GM12878 (cell line): ENCODE measurements at regions not wholly inside any gene's neighbourhood (a gene's known extent, or its start where the extent isn't known, plus 50 kb on each side); places are given as distances from the start of the nearest gene placed in this dataset.

Source experiments
- ATAC-seq: fragments of 200-7000 bp; cut with Tn5 transposase; 3 replicates; pipeline ENCODE4 v1.9.1; 2020; ENCODE audit warnings: mild to moderate bottlenecking, moderate library complexity
- BruUV-seq: library from RNA; stranded (reverse); fragments of 400-500 nt; replicated peaks from 2 replicates; lab custom pipeline; 2021; lab: Mats Ljungman, UMichigan
- CTCF ChIA-PET: fragments of 300-600 bp; sonication (Branson Sonifier 250); formaldehyde crosslinking; extraction: SDS; loops from one replicate; lab custom pipeline; 2021; ENCODE audit warnings: inconsistent platforms; lab: Yijun Ruan, JAX
- POLR2A ChIA-PET: fragments of 350-600 bp; formaldehyde crosslinking; extraction: SDS; loops from one replicate; lab custom pipeline; 2021; ENCODE audit warnings: inconsistent platforms; lab: Charles Lee
- RAD21 ChIA-PET: fragments of 300-600 bp; sonication (Branson Sonifier 250); formaldehyde crosslinking; loops from one replicate; lab custom pipeline; 2023; ENCODE audit warnings: antibody characterized with exemption; ENCODE audit not compliant: unreplicated experiment; lab: Charles Lee
- SMC1A ChIA-PET: fragments of 300-600 bp; sonication (Branson Sonifier 250); formaldehyde crosslinking; loops from one replicate; lab custom pipeline; 2023; ENCODE audit not compliant: unreplicated experiment, uncharacterized antibody; lab: Charles Lee
- DNase-seq: peaks from one replicate; pipeline ENCODE4 v3.0.0-alpha.2; 2011; ENCODE audit warnings: low read depth, low spot score
- FAIRE-seq: peaks from 3 replicates; lab custom pipeline; 2011; peaks lifted over from hg19 to GRCh38; lab: Jason Lieb, UNC
- H2AFZ ChIP-seq: 2 replicates; pipeline ENCODE4 v1.6.0; 2011; ENCODE audit warnings: low read depth, low read length, control low read depth; ENCODE audit not compliant: control insufficient read depth
- H3K27ac ChIP-seq: 2 replicates; pipeline ENCODE4 v1.5.1; 2011; ENCODE audit warnings: control low read depth; ENCODE audit not compliant: control insufficient read depth, insufficient read depth
- H3K27me3 ChIP-seq, 2 experiments: replicated peaks in 1 of 2; 2 replicates each; pipeline versions ENCODE4 v1.6.0 to v1.6.1; 2011; ENCODE audit warnings: low read length in 1 of 2; ENCODE audit not compliant: control insufficient read depth in 2 of 2, insufficient read depth in 2 of 2
- H3K36me3 ChIP-seq, 2 experiments: 2 replicates each; pipeline ENCODE4 v1.5.1; 2011; ENCODE audit warnings: low read length in 1 of 2; ENCODE audit not compliant: control insufficient read depth in 2 of 2, insufficient read depth in 2 of 2
- H3K4me1 ChIP-seq: 2 replicates; pipeline ENCODE4 v1.6.1; 2011; ENCODE audit warnings: mild to moderate bottlenecking, low read length, moderate library complexity, mixed read lengths; ENCODE audit not compliant: control insufficient read depth, insufficient read depth
- H3K4me2 ChIP-seq: 2 replicates; pipeline ENCODE4 v1.6.0; 2011; ENCODE audit warnings: control low read depth; ENCODE audit not compliant: control insufficient read depth, insufficient read depth
- H3K4me3 ChIP-seq: fragments of 200-600 bp; sonication (generic); 2 replicates; pipeline ENCODE4 v1.5.1; 2016
- H3K79me2 ChIP-seq: 2 replicates; pipeline ENCODE4 v1.6.0; 2011; ENCODE audit warnings: low read length; ENCODE audit not compliant: control insufficient read depth, insufficient read depth
- H3K9ac ChIP-seq: 2 replicates; pipeline ENCODE4 v1.8.0; 2011; ENCODE audit warnings: low read length, control low read depth, mixed read lengths; ENCODE audit not compliant: control insufficient read depth, insufficient read depth
- H3K9me3 ChIP-seq: replicated peaks from 3 replicates; pipeline ENCODE4 v1.5.1; 2011; ENCODE audit warnings: mild to moderate bottlenecking, low read length; ENCODE audit not compliant: control insufficient read depth, insufficient read depth
- H4K20me1 ChIP-seq: 2 replicates; pipeline ENCODE4 v1.6.0; 2011; ENCODE audit not compliant: control insufficient read depth, insufficient read depth
- CBFB ChIP-seq: IDR thresholded peaks from 2 replicates; pipeline ENCODE4 v1.6.1; 2016; ENCODE audit warnings: antibody characterized with exemption, low read depth
- CEBPZ ChIP-seq: fragments of 150-350 bp; IDR thresholded peaks from 2 replicates; pipeline ENCODE4 v1.6.1; 2016; ENCODE audit warnings: low read depth, low read length
- CREM ChIP-seq: IDR thresholded peaks from 2 replicates; pipeline ENCODE4 v1.6.1; 2014; ENCODE audit warnings: antibody characterized with exemption, low read depth
- GABPA ChIP-seq: IDR thresholded peaks from 2 replicates; pipeline ENCODE4 v1.6.1; 2014; ENCODE audit warnings: antibody characterized with exemption, low read depth, mild to moderate bottlenecking, inconsistent platforms
- HDAC2 ChIP-seq: fragments of 200-600 bp; sonication (generic); IDR thresholded peaks from 2 replicates; pipeline ENCODE4 v1.6.1; 2017
- NR2C2 ChIP-seq: IDR thresholded peaks from 2 replicates; pipeline ENCODE4 v1.6.1; 2011; ENCODE audit warnings: borderline replicate concordance, low read depth; ENCODE audit not compliant: control insufficient read depth, insufficient read length
- PML ChIP-seq: IDR thresholded peaks from 2 replicates; pipeline ENCODE4 v1.6.1; 2012; ENCODE audit warnings: low read length, inconsistent platforms
- RCOR1 ChIP-seq: conservative IDR thresholded peaks from 2 replicates; pipeline ENCODE4 v1.6.1; 2012; ENCODE audit warnings: low read depth, low read length, improper control_type of control experiment
- RELA ChIP-seq: fragments of 450-650 bp; IDR thresholded peaks from 2 replicates; pipeline ENCODE4 v1.8.0; 2014; ENCODE audit warnings: borderline replicate concordance; ENCODE audit not compliant: partially characterized antibody
- SIN3A ChIP-seq: IDR thresholded peaks from 2 replicates; pipeline ENCODE4 v1.6.1; 2012; ENCODE audit warnings: low read depth, low read length, improper control_type of control experiment
- SMAD1 ChIP-seq: fragments of 450-650 bp; IDR thresholded peaks from 2 replicates; pipeline ENCODE4 v1.6.1; 2018; ENCODE audit warnings: mild to moderate bottlenecking, low read depth; ENCODE audit not compliant: partially characterized antibody
- SREBF1 ChIP-seq: IDR thresholded peaks from 2 replicates; pipeline ENCODE4 v1.6.1; 2012; ENCODE audit warnings: mild to moderate bottlenecking, low read length
- WGBS: methylation state at CpG from one replicate; pipeline ENCODE4 v1.1.6; 2016; ENCODE audit warnings: low lambda C conversion rate; ENCODE audit not compliant: insufficient replicate concordance, insufficient coverage; ENCODE audit errors: missing lambda C conversion rate; 5-methylcytosine and 5-hydroxymethylcytosine counted together
- in situ Hi-C: fragments of 300-500 bp; cut with MboI; formaldehyde crosslinking; loops from 9 replicates; pipeline ENCODE4 v1.14.3; 2018; ENCODE audit warnings: mixed read lengths
- intact Hi-C: fragments of 100-400 bp; cut with micrococcal nuclease; formaldehyde crosslinking; loops from one replicate; pipeline ENCODE4 v1.14.2; 2022; ENCODE audit not compliant: unreplicated experiment
- TF ChIP-seq, protein P1 (sequence below): IDR thresholded peaks from 2 replicates; pipeline ENCODE4 v1.6.1; 2012; ENCODE audit warnings: low read depth, low read length, improper control_type of control experiment

DNA sequence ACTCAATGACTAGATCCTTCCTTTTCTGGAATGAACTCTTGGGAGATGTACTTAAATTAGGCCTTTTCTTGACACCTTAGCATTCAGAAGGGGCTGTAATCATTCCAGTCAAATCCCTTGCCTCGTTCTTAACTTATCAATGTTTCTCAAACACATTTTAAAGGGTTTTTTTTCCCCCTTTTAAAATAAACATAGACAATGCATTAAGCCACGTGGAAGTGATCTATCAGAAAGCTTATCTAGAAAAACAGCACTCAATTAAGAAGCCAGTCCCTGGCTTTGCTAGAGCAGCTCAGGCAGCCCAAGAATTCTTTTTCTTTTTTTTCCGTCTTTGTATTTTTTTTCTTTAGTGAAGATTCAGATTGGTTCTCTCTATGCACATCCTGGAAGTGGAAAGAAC, 118.2 kb downstream of the PCDH7 start:
- in situ Hi-C loops, result no loop called here
- Histone ChIP-seq H3K4me3 (no peak overlapping the region), H3K36me3 (no peaks in the 10 kb centered on the region), H3K27ac (no peak overlapping the region), H2AFZ (no peak overlapping the region), H3K4me1 (no peaks in the 10 kb centered on the region), H3K9ac (no peak overlapping the region), H3K79me2 (no peaks in the 10 kb centered on the region)
- POLR2A ChIA-PET, result no interaction called here
- RAD21 ChIA-PET, result no interaction called here
- intact Hi-C loops, result no loop called here
- ATAC-seq (no peak), FAIRE-seq (no peak), DNase-seq (no peak)
- SMC1A ChIA-PET, result interaction anchor here (1.6 kb wide), 1 partner anchor 10 kb away, joined by 5 read pairs; no protein-coding TSS in a partner anchor
- CTCF ChIA-PET, result no interaction called here
- no TSS peak for BruUV-seq
- WGBS, result 30% methylated on average over 3 of the region's 3 CpGs
- TF ChIP-seq, protein P1, sequence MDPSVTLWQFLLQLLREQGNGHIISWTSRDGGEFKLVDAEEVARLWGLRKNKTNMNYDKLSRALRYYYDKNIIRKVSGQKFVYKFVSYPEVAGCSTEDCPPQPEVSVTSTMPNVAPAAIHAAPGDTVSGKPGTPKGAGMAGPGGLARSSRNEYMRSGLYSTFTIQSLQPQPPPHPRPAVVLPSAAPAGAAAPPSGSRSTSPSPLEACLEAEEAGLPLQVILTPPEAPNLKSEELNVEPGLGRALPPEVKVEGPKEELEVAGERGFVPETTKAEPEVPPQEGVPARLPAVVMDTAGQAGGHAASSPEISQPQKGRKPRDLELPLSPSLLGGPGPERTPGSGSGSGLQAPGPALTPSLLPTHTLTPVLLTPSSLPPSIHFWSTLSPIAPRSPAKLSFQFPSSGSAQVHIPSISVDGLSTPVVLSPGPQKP, result no peak
- TF ChIP-seq, all 136 proteins: peak for 0
- no peaks in the 10 kb centered on the region for H4K20me1 ChIP-seq
- H3K9me3 ChIP-seq, result no peaks in the 10 kb centered on the region
- no peak overlapping the region for H3K4me2 ChIP-seq
- H3K27me3 ChIP-seq, result no peaks in the 10 kb centered on the region

- Histone ChIP-seq H3K4me1 (no peaks in the 10 kb centered on the region), H4K20me1 (no peaks in the 10 kb centered on the region), H3K9ac (no peak overlapping the region), H3K4me2 (no peak overlapping the region), H3K4me3 (no peak overlapping the region), H2AFZ (no peak overlapping the region), H3K27ac (no peak overlapping the region), H3K27me3 (no peaks in the 10 kb centered on the region), H3K36me3 (no peaks in the 10 kb centered on the region), H3K9me3 (no peaks in the 10 kb centered on the region), H3K79me2 (no peaks in the 10 kb centered on the region)
- ChIA-PET SMC1A (interaction anchor here (0.6 to 1.6 kb wide), 3 partner anchors 9 to 166 kb away, joined by 3 to 5 read pairs (median 3); no protein-coding TSS in a partner anchor), CTCF (no interaction called here), RAD21 (no interaction called here), POLR2A (no interaction called here)
- BruUV-seq, result no TSS peak
- 8% methylated on average over 6 of the region's 6 CpGs for WGBS
- FAIRE-seq (no peak), DNase-seq (no peak), ATAC-seq (no peak)
- intact Hi-C loops (no loop called here), in situ Hi-C loops (no loop called here)
- TF ChIP-seq CREM (no peak), SREBF1 (no peak), RELA (no peak), GABPA (no peak), RCOR1 (no peak), CBFB (no peak), PML (no peak), SMAD1 (no peak), SIN3A (no peak), NR2C2 (no peak), CEBPZ (no peak), HDAC2 (no peak)
Observed at GRCh38 chr4:30839583-30840520, 119.7 kb downstream of the PCDH7 start.
